ENCODE measurements at regions not wholly inside any gene's neighbourhood (a gene's known extent, or its start where the extent isn't known, plus 50 kb on each side); places are given as distances from the start of the nearest gene placed in this dataset.

- no peak for TF ChIP-seq EZH2phosphoT487 (IDR thresholded peaks at IDR 0.05; ENCODE audit: low read depth, severe bottlenecking, unreplicated experiment)
- TF ChIP-seq CTCF (IDR thresholded peaks at IDR 0.05; ENCODE audit: poor library complexity): peak; percentile 60
- no peak for TF ChIP-seq EZH2 (IDR thresholded peaks at IDR 0.05; ENCODE audit: borderline replicate concordance)
Measured at GRCh38 chr13:97659602-97660001, 225.6 kb downstream of the RAP2A start.

All from hepatocyte (in vitro differentiated cells).